ENCODE measurements at regions not wholly inside any gene's neighbourhood (a gene's known extent, or its start where the extent isn't known, plus 50 kb on each side); places are given as distances from the start of the nearest gene placed in this dataset.

DNA sequence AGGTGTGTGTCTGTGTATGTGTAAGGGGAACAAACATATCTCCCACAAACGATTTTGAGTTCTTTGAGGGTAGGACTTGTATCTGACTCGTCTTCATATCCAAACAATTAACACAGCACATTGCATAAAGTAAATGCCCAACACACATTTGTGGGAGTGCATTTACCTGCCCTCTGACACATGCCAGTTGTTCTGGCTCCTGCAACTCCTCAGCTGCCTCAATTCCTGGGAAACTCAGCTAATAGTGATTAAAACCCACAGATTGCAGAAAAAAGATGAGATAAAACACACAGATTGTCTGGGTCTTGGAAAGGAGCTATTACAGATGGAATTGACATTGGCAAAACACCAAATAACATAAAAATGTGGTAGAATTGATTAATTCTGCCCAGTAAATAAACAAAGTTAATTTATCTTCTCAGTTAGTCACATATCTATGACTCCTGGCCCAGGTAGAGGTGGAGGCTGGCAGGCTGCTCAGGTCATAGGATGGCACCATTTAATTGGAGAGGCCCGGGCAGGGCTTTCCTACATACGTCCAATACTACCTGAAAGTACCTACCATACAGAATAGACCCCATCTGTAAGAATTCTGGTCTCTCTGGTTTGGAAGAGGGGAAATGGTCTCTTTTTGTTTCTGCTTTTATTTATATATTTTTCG lies 71.5 kb upstream of the IFNGR1 start:
- Histone ChIP-seq H3K4me3 (ENCODE audit: low read depth, low read length) (no peak overlapping the region), H3K27ac (no peak overlapping the region), H3K36me3 (replicated peaks) (no peaks in the 10 kb centered on the region), H3K27me3 (replicated peaks) (no peaks in the 10 kb centered on the region)
- DNase-seq: no peak
- in situ Hi-C loops (cut with HindIII; ENCODE audit: low pct_ligation_motif_present, low sequenced_read_pairs): no loop called here
- TF ChIP-seq, protein P1, sequence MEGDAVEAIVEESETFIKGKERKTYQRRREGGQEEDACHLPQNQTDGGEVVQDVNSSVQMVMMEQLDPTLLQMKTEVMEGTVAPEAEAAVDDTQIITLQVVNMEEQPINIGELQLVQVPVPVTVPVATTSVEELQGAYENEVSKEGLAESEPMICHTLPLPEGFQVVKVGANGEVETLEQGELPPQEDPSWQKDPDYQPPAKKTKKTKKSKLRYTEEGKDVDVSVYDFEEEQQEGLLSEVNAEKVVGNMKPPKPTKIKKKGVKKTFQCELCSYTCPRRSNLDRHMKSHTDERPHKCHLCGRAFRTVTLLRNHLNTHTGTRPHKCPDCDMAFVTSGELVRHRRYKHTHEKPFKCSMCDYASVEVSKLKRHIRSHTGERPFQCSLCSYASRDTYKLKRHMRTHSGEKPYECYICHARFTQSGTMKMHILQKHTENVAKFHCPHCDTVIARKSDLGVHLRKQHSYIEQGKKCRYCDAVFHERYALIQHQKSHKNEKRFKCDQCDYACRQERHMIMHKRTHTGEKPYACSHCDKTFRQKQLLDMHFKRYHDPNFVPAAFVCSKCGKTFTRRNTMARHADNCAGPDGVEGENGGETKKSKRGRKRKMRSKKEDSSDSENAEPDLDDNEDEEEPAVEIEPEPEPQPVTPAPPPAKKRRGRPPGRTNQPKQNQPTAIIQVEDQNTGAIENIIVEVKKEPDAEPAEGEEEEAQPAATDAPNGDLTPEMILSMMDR (IDR thresholded peaks at IDR 0.05; ENCODE audit: low read depth, low read length, missing control alignments): no peak

DNA sequence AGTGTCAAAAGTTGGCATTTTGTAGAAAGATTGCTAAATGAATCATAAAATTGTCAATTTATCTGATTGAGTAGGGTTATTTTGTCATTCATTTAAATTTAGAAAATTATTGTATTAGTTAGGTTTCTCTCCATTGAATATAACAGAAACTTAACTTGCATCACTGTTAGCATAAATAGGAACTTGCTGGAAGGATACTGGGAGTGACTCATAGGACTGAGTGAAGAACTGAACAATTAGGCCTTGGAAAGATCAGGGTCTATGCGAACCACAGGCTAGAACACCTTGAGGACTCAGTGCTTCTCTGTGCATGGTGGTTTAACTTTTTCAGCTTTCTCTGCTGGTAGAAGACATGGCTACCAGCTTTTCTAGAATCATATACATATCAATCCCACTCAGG lies 67.7 kb upstream of the IFNGR1 start:
- no peak overlapping the region for H3K27ac ChIP-seq
- H3K27me3 ChIP-seq (replicated peaks): no peaks in the 10 kb centered on the region
- H3K36me3 ChIP-seq (replicated peaks): no peaks in the 10 kb centered on the region
- DNase-seq: no peak
- TF ChIP-seq, protein P1 (IDR thresholded peaks at IDR 0.05; ENCODE audit: low read depth, low read length, missing control alignments): no peak
- no peak overlapping the region for H3K4me3 ChIP-seq (ENCODE audit: low read depth, low read length)
- in situ Hi-C loops (cut with HindIII; ENCODE audit: low pct_ligation_motif_present, low sequenced_read_pairs): no loop called here

DNA sequence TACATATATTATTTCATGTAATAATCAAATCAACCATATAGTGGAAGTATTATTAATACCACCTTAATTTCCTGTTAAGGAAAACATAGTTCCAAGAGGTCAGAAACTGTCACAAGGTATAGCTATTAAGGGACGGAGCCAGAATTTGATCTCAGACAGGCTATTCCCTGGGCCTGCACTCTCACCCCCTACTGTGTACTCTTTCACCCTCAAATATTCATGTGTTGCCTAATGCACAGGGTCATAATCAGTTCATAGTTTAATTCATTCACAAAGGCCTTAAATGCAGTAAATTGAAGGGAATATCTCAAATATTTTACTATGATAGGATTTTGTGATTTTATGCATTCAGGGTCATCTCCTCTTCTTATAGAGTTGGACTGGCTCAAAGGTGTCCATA lies 67.2 kb upstream of the IFNGR1 start:
- no peak for DNase-seq

DNA sequence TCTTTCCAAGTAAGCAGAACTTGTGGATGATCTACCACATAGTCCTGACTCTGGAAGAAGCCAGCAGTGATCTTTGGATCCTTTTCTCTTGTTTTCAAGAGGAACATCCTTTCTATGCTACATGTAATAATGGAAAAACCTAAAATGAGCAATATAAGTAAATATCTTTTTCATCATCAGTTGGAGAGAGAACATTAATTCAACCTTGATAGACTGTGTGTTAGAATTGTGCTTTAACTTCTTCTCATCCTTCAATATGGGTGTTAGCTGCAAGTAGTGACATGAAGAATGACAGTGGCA lies 65.6 kb upstream of the IFNGR1 start:
- H3K36me3 ChIP-seq (replicated peaks): no peaks in the 10 kb centered on the region
- no peaks in the 10 kb centered on the region for H3K27me3 ChIP-seq (replicated peaks)
- H3K27ac ChIP-seq: no peak overlapping the region
- no peak for DNase-seq
- no peak overlapping the region for H3K4me3 ChIP-seq (ENCODE audit: low read depth, low read length)
- in situ Hi-C loops (cut with HindIII; ENCODE audit: low pct_ligation_motif_present, low sequenced_read_pairs): no loop called here
- TF ChIP-seq, protein P1 (IDR thresholded peaks at IDR 0.05; ENCODE audit: low read depth, low read length, missing control alignments): no peak

More for the DNA sequence above, 67.2 kb upstream of the IFNGR1 start:
- H3K27me3 ChIP-seq (replicated peaks): no peaks in the 10 kb centered on the region
- TF ChIP-seq, protein P1 (IDR thresholded peaks at IDR 0.05; ENCODE audit: low read depth, low read length, missing control alignments): no peak
- no peak overlapping the region for H3K27ac ChIP-seq
- no peaks in the 10 kb centered on the region for H3K36me3 ChIP-seq (replicated peaks)
- no peak overlapping the region for H3K4me3 ChIP-seq (ENCODE audit: low read depth, low read length)
- in situ Hi-C loops (cut with HindIII; ENCODE audit: low pct_ligation_motif_present, low sequenced_read_pairs): no loop called here

DNA sequence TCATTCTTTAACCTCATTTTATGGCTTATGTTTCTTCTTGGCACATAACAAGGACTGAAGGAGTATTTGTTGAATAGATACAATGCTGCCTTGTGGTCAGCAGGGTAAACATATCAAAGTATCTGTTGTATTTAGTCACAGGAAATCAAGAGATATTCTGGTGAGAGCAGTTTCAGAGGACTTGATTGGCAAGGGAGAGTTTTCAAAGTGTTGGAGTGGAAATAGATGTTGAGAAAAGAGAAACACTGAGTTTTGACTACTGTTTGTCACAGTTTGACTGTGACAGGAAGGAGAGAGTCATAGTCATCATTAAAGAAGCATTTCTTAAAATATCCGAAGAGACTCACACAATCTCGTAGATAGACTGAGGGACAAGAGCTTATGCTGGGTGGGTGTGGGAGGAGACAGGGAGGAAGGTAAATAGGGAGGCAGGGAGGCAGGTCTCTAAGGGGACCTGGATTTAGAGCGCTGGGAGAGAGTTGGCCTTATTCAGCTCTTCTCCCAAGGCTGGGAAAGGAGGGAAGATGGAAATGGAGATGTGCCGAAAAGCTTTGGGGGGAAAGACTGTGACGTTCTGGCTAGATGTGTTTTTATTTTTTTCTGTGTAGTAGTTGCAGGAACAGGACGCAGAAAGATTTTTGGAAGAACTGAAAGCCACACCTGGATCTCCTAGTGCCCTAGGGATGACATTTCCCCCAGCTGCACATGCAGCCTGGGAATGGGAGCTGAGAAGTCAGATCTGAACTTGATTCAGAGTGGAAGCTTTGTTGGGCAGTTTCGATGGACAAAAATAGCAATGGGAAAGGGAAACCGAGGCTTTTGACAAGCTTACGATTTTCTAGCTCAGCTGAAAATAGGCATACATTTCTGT lies 65.0 kb upstream of the IFNGR1 start:
- in situ Hi-C loops (cut with HindIII; ENCODE audit: low pct_ligation_motif_present, low sequenced_read_pairs): no loop called here
- Histone ChIP-seq H3K4me3 (ENCODE audit: low read depth, low read length) (no peak overlapping the region), H3K36me3 (replicated peaks) (no peaks in the 10 kb centered on the region), H3K27ac (no peak overlapping the region), H3K27me3 (replicated peaks) (no peaks in the 10 kb centered on the region)
- DNase-seq: peak; percentile 28
- TF ChIP-seq, protein P1 (IDR thresholded peaks at IDR 0.05; ENCODE audit: low read depth, low read length, missing control alignments): no peak

Measured in brain microvascular endothelial cell (primary cell).